ENCODE measurements at regions not wholly inside any gene's neighbourhood (a gene's known extent, or its start where the extent isn't known, plus 50 kb on each side); places are given as distances from the start of the nearest gene placed in this dataset.

DNA sequence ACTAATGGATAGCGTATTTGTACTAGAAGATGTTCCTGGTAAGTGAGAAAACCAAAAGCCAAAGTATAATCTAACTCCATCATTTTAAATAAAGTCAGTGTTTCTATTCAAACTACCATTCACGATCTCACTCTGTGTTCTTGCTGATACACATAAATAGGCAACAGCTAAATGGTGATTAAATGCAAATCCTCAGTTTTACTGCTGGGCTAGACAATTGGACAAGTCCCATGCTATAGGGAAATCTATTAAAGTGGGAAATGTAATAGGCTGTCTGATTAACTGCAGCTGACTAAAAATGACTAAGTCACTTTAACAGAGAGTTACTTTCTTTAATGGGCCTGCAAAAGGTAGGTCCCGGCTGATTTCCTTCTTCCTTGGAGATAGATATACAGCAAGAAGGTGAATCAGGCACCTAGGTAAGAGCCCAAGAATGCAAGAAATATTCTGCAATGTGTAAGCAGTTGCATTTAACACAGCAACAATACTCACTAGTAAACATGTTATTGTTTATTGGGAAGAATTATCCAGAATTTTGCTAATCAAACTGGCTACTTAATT is 298.4 kb downstream of the SLITRK6 start:
- H3K27ac ChIP-seq: no peak overlapping the region
- TF ChIP-seq ZFX (IDR thresholded peaks at IDR 0.05): no peak
- TF ChIP-seq, protein P1, sequence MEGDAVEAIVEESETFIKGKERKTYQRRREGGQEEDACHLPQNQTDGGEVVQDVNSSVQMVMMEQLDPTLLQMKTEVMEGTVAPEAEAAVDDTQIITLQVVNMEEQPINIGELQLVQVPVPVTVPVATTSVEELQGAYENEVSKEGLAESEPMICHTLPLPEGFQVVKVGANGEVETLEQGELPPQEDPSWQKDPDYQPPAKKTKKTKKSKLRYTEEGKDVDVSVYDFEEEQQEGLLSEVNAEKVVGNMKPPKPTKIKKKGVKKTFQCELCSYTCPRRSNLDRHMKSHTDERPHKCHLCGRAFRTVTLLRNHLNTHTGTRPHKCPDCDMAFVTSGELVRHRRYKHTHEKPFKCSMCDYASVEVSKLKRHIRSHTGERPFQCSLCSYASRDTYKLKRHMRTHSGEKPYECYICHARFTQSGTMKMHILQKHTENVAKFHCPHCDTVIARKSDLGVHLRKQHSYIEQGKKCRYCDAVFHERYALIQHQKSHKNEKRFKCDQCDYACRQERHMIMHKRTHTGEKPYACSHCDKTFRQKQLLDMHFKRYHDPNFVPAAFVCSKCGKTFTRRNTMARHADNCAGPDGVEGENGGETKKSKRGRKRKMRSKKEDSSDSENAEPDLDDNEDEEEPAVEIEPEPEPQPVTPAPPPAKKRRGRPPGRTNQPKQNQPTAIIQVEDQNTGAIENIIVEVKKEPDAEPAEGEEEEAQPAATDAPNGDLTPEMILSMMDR (conservative IDR thresholded peaks at IDR 0.05): no peak

DNA sequence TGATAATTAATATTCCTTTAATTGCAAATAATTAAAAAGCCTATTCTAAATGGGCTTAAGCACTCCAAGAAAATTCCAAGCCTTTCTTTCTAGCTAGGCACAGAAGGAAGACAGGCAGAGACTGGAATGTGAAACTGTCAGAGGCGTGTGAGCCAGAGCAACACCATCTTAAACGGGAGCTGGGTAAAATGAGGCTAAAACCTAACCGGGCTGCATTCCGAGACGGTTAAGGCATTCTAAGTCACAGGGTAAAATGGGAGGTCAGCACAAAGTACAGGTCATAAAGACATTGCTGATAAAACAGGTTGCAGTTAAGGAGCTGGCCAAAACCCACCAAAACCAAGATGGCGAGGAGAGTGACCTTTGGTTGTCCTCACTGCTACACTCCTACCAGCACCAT is 300.4 kb downstream of the SLITRK6 start:
- no peak overlapping the region for H3K27ac ChIP-seq
- TF ChIP-seq ZFX (IDR thresholded peaks at IDR 0.05): no peak
- TF ChIP-seq, protein P1 (conservative IDR thresholded peaks at IDR 0.05): no peak

DNA sequence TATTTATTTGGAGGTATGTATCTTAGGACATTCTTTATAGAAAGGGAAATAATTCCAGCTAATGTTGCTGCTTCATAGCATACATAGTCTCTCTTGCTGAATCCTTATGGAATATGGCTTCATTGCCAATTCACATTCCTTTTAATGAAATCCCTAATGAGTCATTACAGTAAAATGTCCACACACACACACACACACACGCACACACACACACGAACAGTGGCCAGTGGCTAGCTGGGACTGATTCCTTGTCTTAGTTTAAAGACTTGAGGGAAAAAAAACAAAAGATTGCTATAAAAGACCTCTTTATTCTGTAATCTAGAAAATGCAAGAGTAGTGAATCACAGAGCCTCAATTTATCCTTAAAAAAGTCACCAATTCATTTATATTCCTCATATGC is 301.6 kb downstream of the SLITRK6 start:
- no peak overlapping the region for H3K27ac ChIP-seq
- TF ChIP-seq, protein P1 (conservative IDR thresholded peaks at IDR 0.05): no peak
- TF ChIP-seq ZFX (IDR thresholded peaks at IDR 0.05): no peak

DNA sequence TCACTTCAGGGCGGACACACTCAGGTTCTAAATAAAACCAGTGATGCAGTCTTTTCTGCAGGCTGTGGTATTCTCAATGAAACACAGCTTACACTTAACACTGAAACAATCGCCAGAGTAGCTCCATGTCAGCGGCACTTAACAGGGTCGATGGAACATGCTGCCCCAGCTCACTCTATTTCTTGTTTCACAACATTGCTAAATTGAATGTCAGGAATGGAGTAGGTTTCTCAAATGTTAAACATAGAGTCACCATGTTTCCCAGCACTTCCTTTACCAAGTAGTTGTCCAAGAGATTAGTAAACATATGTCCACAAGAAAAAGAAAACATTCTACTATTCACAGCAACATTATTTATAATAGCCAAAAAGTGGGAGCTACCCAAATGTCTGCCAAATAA is 306.9 kb downstream of the SLITRK6 start:
- no peak for TF ChIP-seq ZFX (IDR thresholded peaks at IDR 0.05)
- TF ChIP-seq, protein P1 (conservative IDR thresholded peaks at IDR 0.05): no peak

DNA sequence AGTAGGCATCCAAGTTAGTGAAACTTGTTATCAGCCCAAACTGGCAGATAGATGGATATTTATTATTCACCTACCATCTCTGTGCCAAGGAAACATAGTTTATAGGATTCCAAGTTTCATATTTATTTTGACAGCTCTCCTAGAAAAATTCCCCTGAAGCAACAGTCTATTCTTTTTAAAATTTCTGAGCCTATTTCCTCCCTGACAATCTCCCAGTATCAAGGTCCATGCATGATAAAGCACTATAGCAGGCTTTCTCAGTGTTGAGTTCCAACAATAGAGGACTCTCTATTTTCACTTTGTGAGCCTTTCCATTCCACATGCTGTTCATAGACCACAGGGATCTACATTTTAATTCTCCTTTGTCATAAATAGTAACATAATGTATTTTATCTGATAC is 312.6 kb downstream of the SLITRK6 start:
- H3K27ac ChIP-seq: no peak overlapping the region
- TF ChIP-seq ZFX (IDR thresholded peaks at IDR 0.05): no peak
- TF ChIP-seq, protein P1 (conservative IDR thresholded peaks at IDR 0.05): no peak

More for the DNA sequence above, 306.9 kb downstream of the SLITRK6 start:
- no peak overlapping the region for H3K27ac ChIP-seq

DNA sequence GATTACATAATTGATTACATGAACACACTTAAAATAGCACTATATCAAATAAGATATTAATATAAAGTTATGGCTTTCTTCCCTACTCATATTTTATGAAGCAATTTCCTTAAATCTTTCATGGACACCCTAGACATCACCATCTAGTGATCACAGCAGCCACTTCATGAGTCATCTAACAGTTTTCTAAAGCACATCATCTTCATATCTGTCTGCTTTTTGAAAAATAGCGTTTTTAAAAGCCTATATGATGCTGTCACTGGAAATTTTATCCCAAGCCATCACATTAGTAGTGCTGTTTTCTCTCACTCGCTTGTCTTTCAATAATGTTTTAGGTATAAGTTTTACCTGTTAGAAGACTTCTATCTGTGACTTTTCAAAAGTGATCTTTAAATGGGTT is 326.1 kb downstream of the SLITRK6 start:
- TF ChIP-seq ZFX (IDR thresholded peaks at IDR 0.05): no peak
- TF ChIP-seq, protein P1 (conservative IDR thresholded peaks at IDR 0.05): no peak

DNA sequence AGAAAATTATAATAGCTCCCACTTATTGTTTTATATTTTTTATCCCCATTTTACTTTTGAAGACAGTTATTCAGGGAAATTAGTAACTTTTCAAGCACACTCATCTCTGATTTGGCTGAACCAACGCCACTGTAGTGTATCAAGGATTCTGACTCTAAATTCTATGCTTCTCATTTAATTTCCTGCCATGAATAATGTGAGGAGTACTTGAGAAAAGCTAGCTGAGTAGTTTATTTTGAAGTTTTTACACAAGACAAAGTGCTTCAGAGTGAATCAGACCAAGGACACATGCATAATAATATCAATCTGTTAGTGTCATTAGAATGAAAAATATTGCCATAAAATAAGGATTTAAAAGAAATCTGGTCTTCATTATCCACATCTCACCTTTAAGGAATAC is 329.9 kb downstream of the SLITRK6 start:
- H3K27ac ChIP-seq: no peak overlapping the region
- no peak for TF ChIP-seq ZFX (IDR thresholded peaks at IDR 0.05)

More for the DNA sequence above, 326.1 kb downstream of the SLITRK6 start:
- no peak overlapping the region for H3K27ac ChIP-seq

DNA sequence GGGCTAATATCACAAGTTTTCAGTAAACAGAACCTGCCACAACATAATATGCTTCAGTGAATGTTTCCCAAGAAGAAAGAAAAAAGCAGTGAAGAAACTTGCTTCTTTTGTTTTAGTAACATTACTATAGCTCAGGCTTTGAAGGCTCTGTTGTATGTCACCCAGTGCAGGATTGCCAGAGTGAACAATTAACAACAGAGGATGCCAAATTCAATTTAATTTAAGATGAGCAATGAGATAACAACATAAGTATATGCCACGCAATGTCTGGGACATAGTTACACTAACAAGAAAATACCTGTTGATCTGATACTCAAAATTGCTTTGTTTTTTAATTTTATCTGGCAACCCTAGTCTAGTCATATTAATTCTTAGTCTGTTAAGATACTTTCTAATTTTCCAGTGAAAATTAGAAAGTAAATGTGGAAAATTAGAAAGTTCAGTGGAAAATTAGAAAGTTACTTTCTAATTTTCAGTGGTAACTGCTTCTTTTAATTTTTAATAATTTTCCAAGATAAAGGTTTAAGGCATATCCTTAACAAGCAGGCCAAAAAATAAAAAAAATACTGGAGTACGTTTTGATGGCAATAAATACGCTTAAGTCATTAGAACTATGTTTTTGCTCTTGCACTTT is 336.3 kb downstream of the SLITRK6 start:
- H3K27ac ChIP-seq: no peak overlapping the region
- no peak for TF ChIP-seq ZFX (IDR thresholded peaks at IDR 0.05)
- TF ChIP-seq, protein P1 (conservative IDR thresholded peaks at IDR 0.05): no peak
